RWPE1 (cell line): ENCODE measurements at regions not wholly inside any gene's neighbourhood (a gene's known extent, or its start where the extent isn't known, plus 50 kb on each side); places are given as distances from the start of the nearest gene placed in this dataset.

Source experiments
- CTCF ChIA-PET: fragments of 350-600 bp; sonication (Branson Sonifier 250); formaldehyde crosslinking; extraction: SDS; loops from one replicate; lab custom pipeline; 2021; lab: Yijun Ruan, JAX
- POLR2A ChIA-PET: fragments of 400-600 bp; formaldehyde crosslinking; extraction: SDS; loops from one replicate; lab custom pipeline; 2020; ENCODE audit warnings: antibody characterized with exemption; ENCODE audit not compliant: low non-redundant PET; lab: Yijun Ruan, JAX
- DNase-seq: peaks from one replicate; pipeline ENCODE4 v3.0.0; 2012; ENCODE audit warnings: low spot score
- H3K27ac ChIP-seq: fragments of 450-650 bp; 2 replicates; pipeline ENCODE4 v1.5.1; 2017
- TF ChIP-seq, protein P1 (sequence below): fragments of 450-650 bp; conservative IDR thresholded peaks from 2 replicates; pipeline ENCODE4 v1.5.1; 2017; ENCODE audit warnings: low read depth, mild to moderate bottlenecking

GRCh38 chr6:158257425-158257759 lies 54.9 kb upstream of the TULP4 start:
- ChIA-PET CTCF (interaction anchor here (0.6 kb wide), 1 partner anchor 277 kb away, joined by 3 read pairs; no protein-coding TSS in a partner anchor), POLR2A (no interaction called here)
- H3K27ac ChIP-seq = no peak overlapping the region
- TF ChIP-seq, protein P1, sequence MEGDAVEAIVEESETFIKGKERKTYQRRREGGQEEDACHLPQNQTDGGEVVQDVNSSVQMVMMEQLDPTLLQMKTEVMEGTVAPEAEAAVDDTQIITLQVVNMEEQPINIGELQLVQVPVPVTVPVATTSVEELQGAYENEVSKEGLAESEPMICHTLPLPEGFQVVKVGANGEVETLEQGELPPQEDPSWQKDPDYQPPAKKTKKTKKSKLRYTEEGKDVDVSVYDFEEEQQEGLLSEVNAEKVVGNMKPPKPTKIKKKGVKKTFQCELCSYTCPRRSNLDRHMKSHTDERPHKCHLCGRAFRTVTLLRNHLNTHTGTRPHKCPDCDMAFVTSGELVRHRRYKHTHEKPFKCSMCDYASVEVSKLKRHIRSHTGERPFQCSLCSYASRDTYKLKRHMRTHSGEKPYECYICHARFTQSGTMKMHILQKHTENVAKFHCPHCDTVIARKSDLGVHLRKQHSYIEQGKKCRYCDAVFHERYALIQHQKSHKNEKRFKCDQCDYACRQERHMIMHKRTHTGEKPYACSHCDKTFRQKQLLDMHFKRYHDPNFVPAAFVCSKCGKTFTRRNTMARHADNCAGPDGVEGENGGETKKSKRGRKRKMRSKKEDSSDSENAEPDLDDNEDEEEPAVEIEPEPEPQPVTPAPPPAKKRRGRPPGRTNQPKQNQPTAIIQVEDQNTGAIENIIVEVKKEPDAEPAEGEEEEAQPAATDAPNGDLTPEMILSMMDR = no peak
- DNase-seq = no peak

DNA sequence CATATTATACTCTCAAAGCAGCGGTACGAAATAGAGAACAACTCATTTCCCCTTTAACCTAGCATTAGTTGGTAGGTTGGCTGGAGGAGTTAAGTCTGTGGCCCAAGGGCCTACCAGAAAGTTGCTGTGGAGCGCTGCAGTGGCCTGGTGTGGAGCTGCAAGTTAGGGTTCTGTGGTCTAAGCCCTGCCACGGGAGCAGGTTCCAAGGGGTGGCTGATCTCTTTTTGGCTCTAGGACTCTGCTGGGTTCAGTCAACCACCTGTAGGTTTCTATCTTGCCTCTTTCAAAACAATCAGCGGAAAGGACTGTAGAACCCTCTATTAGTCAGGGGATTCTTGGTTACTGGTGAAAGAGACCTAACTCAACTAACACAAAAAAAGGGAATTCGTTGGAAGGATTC lies 54.5 kb upstream of the TULP4 start:
- TF ChIP-seq, protein P1 = no peak
- no peak overlapping the region for H3K27ac ChIP-seq

DNA sequence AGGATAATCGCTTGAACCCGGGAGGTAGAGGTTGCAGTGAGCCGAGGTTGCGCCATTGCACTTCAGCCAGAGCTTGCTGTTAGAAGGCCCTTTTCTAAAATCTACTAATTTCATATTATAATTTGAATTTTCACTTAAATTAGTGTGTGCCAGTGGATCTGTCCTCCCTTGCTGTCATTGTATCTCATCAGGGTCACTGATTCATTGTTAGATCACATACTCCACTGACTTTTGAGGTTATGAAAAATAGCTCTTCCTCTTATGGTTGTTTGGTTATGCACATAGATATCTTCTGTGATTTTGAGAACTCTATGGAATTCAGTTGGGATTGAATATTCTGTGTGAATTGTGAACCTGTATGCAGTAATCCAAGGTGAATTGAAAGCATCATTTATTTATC lies 53.1 kb upstream of the TULP4 start:
- no peak overlapping the region for H3K27ac ChIP-seq
- no peak for DNase-seq
- TF ChIP-seq, protein P1 = no peak
- CTCF ChIA-PET = interaction anchor here (0.9 kb wide), 1 partner anchor 551 kb away, joined by 4 read pairs; no protein-coding TSS in a partner anchor
- POLR2A ChIA-PET = no interaction called here

More for the DNA sequence above, 54.5 kb upstream of the TULP4 start:
- DNase-seq = no peak
- POLR2A ChIA-PET = no interaction called here
- CTCF ChIA-PET = interaction anchor here (0.6 kb wide), 1 partner anchor 276 kb away, joined by 3 read pairs; no protein-coding TSS in a partner anchor

GRCh38 chr6:158259845-158260244 lies 52.4 kb upstream of the TULP4 start:
- H3K27ac ChIP-seq = no peak overlapping the region
- TF ChIP-seq, protein P1 = no peak
- DNase-seq = no peak
- ChIA-PET CTCF (interaction anchor here (0.6 kb wide), 1 partner anchor 62 kb away, joined by 4 read pairs; no protein-coding TSS in a partner anchor), POLR2A (no interaction called here)

GRCh38 chr6:158262082-158262481 lies 50.2 kb upstream of the TULP4 start:
- TF ChIP-seq, protein P1 = no peak
- CTCF ChIA-PET = no interaction called here
- DNase-seq = no peak
- H3K27ac ChIP-seq = no peak overlapping the region
- POLR2A ChIA-PET = no interaction called here
